NCI-H1436 (cell line): ENCODE measurements at regions not wholly inside any gene's neighbourhood (a gene's known extent, or its start where the extent isn't known, plus 50 kb on each side); places are given as distances from the start of the nearest gene placed in this dataset.
A peak's percentile ranks its signal among the peaks of the same experiment; 100 is the strongest.

Experiments used
- DNase-seq: peaks from one replicate; lab custom pipeline; 2025; lab: John Stamatoyannopoulos, UW

GRCh38 chr5:153122403-153122802 lies 368.1 kb upstream of the GRIA1 start:
- peak; percentile 79 for DNase-seq

DNA sequence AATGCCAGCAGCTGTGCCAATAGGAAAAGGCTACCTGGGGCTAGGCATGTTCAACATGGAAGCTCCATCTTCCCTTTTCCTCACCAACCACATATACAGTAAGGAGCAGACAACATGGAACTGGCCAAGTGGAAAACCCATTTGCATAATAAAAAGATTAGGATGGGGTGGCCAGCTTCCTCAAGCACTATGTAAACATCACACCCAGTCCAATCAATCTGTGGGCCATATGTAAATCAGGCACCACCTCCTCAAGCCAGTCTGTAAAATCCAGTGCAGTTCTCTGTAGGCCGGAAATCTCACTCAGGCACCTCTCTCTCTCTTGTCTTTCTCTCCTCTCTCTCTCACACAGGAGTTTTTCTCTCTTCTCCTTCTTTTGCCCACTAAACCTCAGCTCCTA lies 360.2 kb upstream of the GRIA1 start:
- no peak for DNase-seq

GRCh38 chr5:153135411-153135810 lies 355.1 kb upstream of the GRIA1 start:
- no peak for DNase-seq

DNA sequence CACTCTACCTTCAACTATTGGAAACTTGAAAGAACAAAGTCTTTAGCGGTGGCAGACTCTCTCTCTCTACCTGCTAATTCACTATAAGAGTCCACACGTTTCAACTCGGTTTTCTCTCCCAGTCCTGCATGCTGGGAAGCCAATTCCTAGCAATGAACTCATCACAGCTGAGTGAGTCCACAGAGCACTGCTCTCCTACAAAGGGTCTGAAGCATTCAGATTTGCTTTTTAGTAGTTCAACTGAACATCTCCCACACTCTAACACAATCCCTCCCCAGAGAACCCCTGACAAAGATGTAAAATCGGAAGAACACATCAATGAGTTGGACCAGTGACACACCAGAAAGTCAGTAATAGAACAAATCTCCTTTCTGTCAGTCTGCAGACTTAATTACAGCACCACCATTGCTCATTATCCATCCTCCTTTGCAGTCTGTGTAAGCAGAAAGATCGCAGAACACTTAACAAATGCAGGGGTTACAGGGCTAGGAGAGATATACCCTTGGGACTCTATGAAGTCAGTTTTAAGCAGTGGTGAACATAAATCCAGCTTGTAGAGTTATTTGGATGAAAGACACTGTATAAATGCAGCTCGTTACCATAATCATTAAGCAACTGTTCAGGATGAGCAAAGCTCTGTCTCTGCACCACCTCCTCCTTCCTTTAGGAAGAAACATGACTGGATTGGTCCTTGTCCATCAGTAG lies 353.4 kb upstream of the GRIA1 start:
- peak; percentile 38 for DNase-seq

GRCh38 chr5:153147891-153148623 lies 342.4 kb upstream of the GRIA1 start:
- DNase-seq = no peak

- DNase-seq = no peak
Measured at GRCh38 chr5:153148624-153148976, 341.9 kb upstream of the GRIA1 start.

GRCh38 chr5:153151558-153151957 lies 338.9 kb upstream of the GRIA1 start:
- no peak for DNase-seq

GRCh38 chr5:153153086-153153485 lies 337.4 kb upstream of the GRIA1 start:
- no peak for DNase-seq

GRCh38 chr5:153157156-153157555 lies 333.3 kb upstream of the GRIA1 start:
- DNase-seq = no peak

DNA sequence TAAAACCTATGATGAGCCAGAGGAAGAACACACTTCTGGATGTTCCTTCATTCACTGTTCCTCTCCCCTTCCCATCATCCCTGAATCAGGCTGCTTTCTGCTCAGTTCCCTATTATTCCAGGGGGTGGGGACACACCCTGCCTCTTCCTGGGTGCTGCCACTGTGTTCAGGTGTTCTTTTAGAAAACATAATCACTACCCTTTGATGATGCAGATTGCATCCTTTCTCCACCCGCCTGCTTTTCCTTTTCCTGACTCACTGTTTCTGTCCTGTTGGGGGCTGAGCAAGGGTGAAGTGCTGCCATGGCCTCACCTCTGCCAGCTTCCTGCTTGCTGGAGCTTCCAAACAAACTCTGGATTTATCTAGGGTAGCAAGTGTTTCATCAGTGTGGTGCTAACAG lies 331.9 kb upstream of the GRIA1 start:
- DNase-seq = no peak

GRCh38 chr5:153159616-153160015 lies 330.9 kb upstream of the GRIA1 start:
- no peak for DNase-seq

GRCh38 chr5:153168241-153168640 lies 322.2 kb upstream of the GRIA1 start:
- DNase-seq = no peak

- DNase-seq = no peak
Measured at GRCh38 chr5:153187503-153187902, 303.0 kb upstream of the GRIA1 start.

DNA sequence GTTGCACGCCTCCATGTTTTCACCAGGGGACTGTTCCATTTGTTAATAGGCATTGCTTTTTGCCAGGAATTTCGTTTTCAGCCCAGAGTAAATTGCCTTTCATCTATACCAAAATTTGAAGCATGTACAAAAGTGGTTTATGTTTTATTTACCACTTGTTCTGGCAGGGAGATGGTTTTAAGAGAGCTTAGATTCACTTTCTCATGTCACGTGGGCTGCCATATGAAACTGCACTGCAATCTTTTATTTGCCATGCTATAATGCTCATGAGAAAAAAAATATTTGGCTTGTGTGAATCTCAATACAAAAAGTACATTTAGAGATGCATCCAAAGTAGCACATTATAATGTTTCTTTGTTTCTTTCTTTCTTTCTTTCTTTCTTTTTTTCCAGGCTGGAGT lies 284.1 kb upstream of the GRIA1 start:
- DNase-seq = no peak

DNA sequence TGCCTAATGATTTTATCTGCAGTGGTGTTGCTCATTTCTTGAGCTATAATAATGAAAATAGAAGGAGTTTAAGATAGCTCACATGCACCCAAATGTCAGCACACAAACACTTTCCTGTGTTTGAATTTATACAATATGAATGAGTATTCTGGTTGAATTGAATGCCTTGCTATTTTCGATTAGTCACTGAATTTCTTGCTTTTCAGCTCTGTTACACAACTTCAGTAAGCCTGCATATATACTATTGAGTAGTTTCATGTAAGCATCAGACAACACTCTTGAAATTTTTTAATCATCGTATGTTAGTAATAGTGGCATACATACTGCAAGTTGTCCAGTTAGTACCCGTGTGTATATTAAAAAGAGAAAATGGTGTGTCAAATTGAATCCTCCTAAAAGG lies 281.5 kb upstream of the GRIA1 start:
- DNase-seq = no peak

GRCh38 chr5:153209687-153210086 lies 280.8 kb upstream of the GRIA1 start:
- no peak for DNase-seq

GRCh38 chr5:153211076-153211475 lies 279.4 kb upstream of the GRIA1 start:
- DNase-seq = peak; percentile 39

GRCh38 chr5:153212471-153212870 lies 278.0 kb upstream of the GRIA1 start:
- DNase-seq = no peak

GRCh38 chr5:153222936-153223335 lies 267.5 kb upstream of the GRIA1 start:
- no peak for DNase-seq

- DNase-seq = no peak
Measured at GRCh38 chr5:153223376-153223775, 267.1 kb upstream of the GRIA1 start.

DNA sequence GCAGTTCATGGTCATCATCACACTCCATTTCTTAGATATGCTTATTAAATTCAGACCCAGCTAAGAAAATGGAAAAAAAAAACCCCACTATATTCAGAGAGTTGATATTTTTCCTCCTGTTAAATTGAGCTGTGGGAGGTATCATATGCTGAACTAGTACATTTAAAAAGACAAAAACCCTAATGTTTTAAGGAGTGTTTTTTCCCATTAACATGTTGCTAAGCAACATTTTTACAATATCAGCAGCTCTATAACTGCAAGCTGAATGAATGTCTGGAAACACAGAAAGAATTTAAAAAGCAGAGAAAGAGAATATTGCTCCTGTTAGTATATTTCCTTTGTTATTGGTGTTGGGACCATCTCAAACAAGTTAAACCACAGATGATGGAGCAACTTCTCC lies 265.8 kb upstream of the GRIA1 start:
- DNase-seq = no peak

GRCh38 chr5:153233933-153234332 lies 256.5 kb upstream of the GRIA1 start:
- no peak for DNase-seq

DNA sequence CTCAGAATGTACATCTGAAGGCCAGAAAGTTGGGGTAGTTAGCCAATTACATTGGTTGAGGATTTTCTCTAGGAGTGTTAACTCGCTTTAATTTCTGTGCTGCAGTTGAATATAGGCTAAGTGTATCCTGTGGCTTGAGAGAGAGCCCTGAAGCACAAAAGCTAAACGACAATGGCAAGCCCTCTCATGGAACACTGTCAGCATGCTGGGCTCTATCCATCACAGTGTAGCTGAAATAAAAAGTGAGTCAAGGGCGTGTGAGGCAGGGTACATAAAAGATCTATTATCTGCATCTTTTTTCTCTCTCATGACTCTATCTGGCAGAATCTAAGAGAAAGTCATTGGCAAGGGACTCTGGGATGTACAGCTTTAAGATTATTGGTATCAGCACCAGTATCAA lies 254.2 kb upstream of the GRIA1 start:
- DNase-seq = no peak
